GM12892 (cell line): ENCODE measurements at regions not wholly inside any gene's neighbourhood (a gene's known extent, or its start where the extent isn't known, plus 50 kb on each side); places are given as distances from the start of the nearest gene placed in this dataset.

Experiments used
- DNase-seq: peaks from one replicate; pipeline ENCODE4 v3.0.0; 2011; ENCODE audit not compliant: insufficient read length
- FAIRE-seq: peaks from 2 replicates; lab custom pipeline; 2011; peaks lifted over from hg19 to GRCh38; lab: Jason Lieb, UNC
- POLR2A ChIP-seq: IDR thresholded peaks from 2 replicates; pipeline ENCODE4 v1.6.1; 2011; ENCODE audit warnings: low read depth, low read length, control low read depth
- POLR2AphosphoS5 ChIP-seq: IDR thresholded peaks from 2 replicates; pipeline ENCODE4 v1.6.1; 2011; ENCODE audit warnings: low read depth, low read length, control low read depth
- TAF1 ChIP-seq: IDR thresholded peaks from 2 replicates; pipeline ENCODE4 v1.6.1; 2011; ENCODE audit warnings: low read depth, mild to moderate bottlenecking, control low read depth, low read length, borderline replicate concordance

GRCh38 chr2:42856891-42857632, 64.7 kb upstream of the HAAO start:
- DNase-seq (no peak), FAIRE-seq (no peak)
- TF ChIP-seq POLR2A (no peak), POLR2AphosphoS5 (no peak), TAF1 (no peak)

GRCh38 chr2:42856106-42856860, 63.9 kb upstream of the HAAO start:
- TF ChIP-seq POLR2AphosphoS5 (no peak), POLR2A (no peak), TAF1 (no peak)
- DNase-seq (no peak), FAIRE-seq (no peak)

GRCh38 chr2:42855221-42855970, 63.0 kb upstream of the HAAO start:
- TF ChIP-seq TAF1, result no peak
- TF ChIP-seq POLR2A, result no peak
- no peak for TF ChIP-seq POLR2AphosphoS5
- FAIRE-seq (no peak), DNase-seq (no peak)

GRCh38 chr2:42854207-42854818, 61.9 kb upstream of the HAAO start:
- DNase-seq (no peak), FAIRE-seq (no peak)
- TF ChIP-seq POLR2AphosphoS5, result no peak
- no peak for TF ChIP-seq POLR2A

- TF ChIP-seq POLR2A (no peak), POLR2AphosphoS5 (no peak)
- no peak for DNase-seq
- FAIRE-seq, result no peak
Observed at GRCh38 chr2:42853549-42854206, 61.3 kb upstream of the HAAO start.

- FAIRE-seq (no peak), DNase-seq (no peak)
- TF ChIP-seq TAF1, result no peak
- no peak for TF ChIP-seq POLR2AphosphoS5
- TF ChIP-seq POLR2A, result no peak
Observed at GRCh38 chr2:42852798-42853197, 60.4 kb upstream of the HAAO start.

- DNase-seq, result no peak
- no peak for FAIRE-seq
- TF ChIP-seq POLR2A (no peak), TAF1 (no peak), POLR2AphosphoS5 (no peak)
Observed at GRCh38 chr2:42851740-42852250, 59.4 kb upstream of the HAAO start.

GRCh38 chr2:42851186-42851585, 58.8 kb upstream of the HAAO start:
- FAIRE-seq, result no peak
- TF ChIP-seq TAF1 (no peak), POLR2A (no peak), POLR2AphosphoS5 (no peak)
- no peak for DNase-seq

GRCh38 chr2:42850016-42850805, 57.8 kb upstream of the HAAO start:
- no peak for FAIRE-seq
- DNase-seq, result no peak
- TF ChIP-seq POLR2A (no peak), TAF1 (no peak)

- FAIRE-seq (no peak), DNase-seq (no peak)
- no peak for TF ChIP-seq POLR2AphosphoS5
- TF ChIP-seq TAF1, result no peak
- TF ChIP-seq POLR2A, result no peak
Observed at GRCh38 chr2:42849311-42849710, 56.9 kb upstream of the HAAO start.
